ENCODE measurements at regions not wholly inside any gene's neighbourhood (a gene's known extent, or its start where the extent isn't known, plus 50 kb on each side); places are given as distances from the start of the nearest gene placed in this dataset.

GRCh38 chr21:15151385-15152103 is 86.7 kb upstream of the NRIP1 start:
- no peak for DNase-seq

- DNase-seq = no peak
Measured at GRCh38 chr21:15152591-15152990, 87.8 kb upstream of the NRIP1 start.

GRCh38 chr21:15159382-15160020 is 94.7 kb upstream of the NRIP1 start:
- DNase-seq = no peak

GRCh38 chr21:15160136-15160535 is 95.3 kb upstream of the NRIP1 start:
- no peak for DNase-seq

- DNase-seq = no peak
Measured at GRCh38 chr21:15162921-15163320, 98.1 kb upstream of the NRIP1 start.

GRCh38 chr21:15164273-15164672 is 99.5 kb upstream of the NRIP1 start:
- DNase-seq = no peak

GRCh38 chr21:15164678-15165303 is 100.0 kb upstream of the NRIP1 start:
- DNase-seq = no peak

- DNase-seq = no peak
Measured at GRCh38 chr21:15170614-15171013, 105.8 kb upstream of the NRIP1 start.

- DNase-seq = no peak
Measured at GRCh38 chr21:15171546-15171945, 106.7 kb upstream of the NRIP1 start.

- no peak for DNase-seq
Measured at GRCh38 chr21:15172963-15173362, 108.2 kb upstream of the NRIP1 start.

- no peak for DNase-seq
Measured at GRCh38 chr21:15174923-15175322, 110.1 kb upstream of the NRIP1 start.

- DNase-seq = no peak
Measured at GRCh38 chr21:15182731-15183130, 117.9 kb upstream of the NRIP1 start.

GRCh38 chr21:15183813-15184257 is 119.0 kb upstream of the NRIP1 start:
- DNase-seq = no peak

- no peak for DNase-seq
Measured at GRCh38 chr21:15190412-15190811, 125.6 kb upstream of the NRIP1 start.

- DNase-seq = no peak
Measured at GRCh38 chr21:15190837-15191236, 126.0 kb upstream of the NRIP1 start.

GRCh38 chr21:15191342-15191741 is 126.5 kb upstream of the NRIP1 start:
- DNase-seq = no peak

- DNase-seq = no peak
Measured at GRCh38 chr21:15192243-15192642, 127.4 kb upstream of the NRIP1 start.

- no peak for DNase-seq
Measured at GRCh38 chr21:15193937-15194336, 129.1 kb upstream of the NRIP1 start.

- no peak for DNase-seq
Measured at GRCh38 chr21:15195104-15195503, 130.3 kb upstream of the NRIP1 start.

- no peak for DNase-seq
Measured at GRCh38 chr21:15195768-15196167, 131.0 kb upstream of the NRIP1 start.

GRCh38 chr21:15197696-15198095 is 132.9 kb upstream of the NRIP1 start:
- no peak for DNase-seq

GRCh38 chr21:15199414-15200383 is 134.9 kb upstream of the NRIP1 start:
- no peak for DNase-seq

GRCh38 chr21:15203740-15204139 is 138.9 kb upstream of the NRIP1 start:
- DNase-seq = no peak
